ENCODE measurements at regions not wholly inside any gene's neighbourhood (a gene's known extent, or its start where the extent isn't known, plus 50 kb on each side); places are given as distances from the start of the nearest gene placed in this dataset.

- no peak for TF ChIP-seq CTCF (conservative IDR thresholded peaks at IDR 0.05; ENCODE audit: low read depth, low read length)
- TF ChIP-seq EZH2 (IDR thresholded peaks at IDR 0.05; ENCODE audit: borderline replicate concordance, low read depth, low read length, poor library complexity, severe bottlenecking) = no peak
Measured at GRCh38 chr20:57844626-57845596, 135.1 kb upstream of the PMEPA1 start.
